GM18526 (cell line): ENCODE measurements at regions not wholly inside any gene's neighbourhood (a gene's known extent, or its start where the extent isn't known, plus 50 kb on each side); places are given as distances from the start of the nearest gene placed in this dataset.

Experiments used
- POLR2A ChIP-seq: IDR thresholded peaks from 3 replicates; pipeline ENCODE4 v1.6.1; 2011; ENCODE audit not compliant: insufficient read length; ENCODE audit errors: extremely low read depth

GRCh38 chr21:25300632-25301031, 306.6 kb downstream of the MRPL39 start:
- TF ChIP-seq POLR2A = no peak

- no peak for TF ChIP-seq POLR2A
Observed at GRCh38 chr21:25298512-25299491, 308.5 kb downstream of the MRPL39 start.

GRCh38 chr21:25297117-25297516, 310.2 kb downstream of the MRPL39 start:
- no peak for TF ChIP-seq POLR2A

- TF ChIP-seq POLR2A = no peak
Observed at GRCh38 chr21:25296252-25296651, 311.0 kb downstream of the MRPL39 start.

- TF ChIP-seq POLR2A = no peak
Observed at GRCh38 chr21:25292396-25292795, 314.9 kb downstream of the MRPL39 start.

GRCh38 chr21:25283720-25284119, 323.6 kb downstream of the MRPL39 start:
- TF ChIP-seq POLR2A = no peak

GRCh38 chr21:25281134-25281533, 326.1 kb downstream of the MRPL39 start:
- TF ChIP-seq POLR2A = no peak

GRCh38 chr21:25280061-25280460, 327.2 kb downstream of the MRPL39 start:
- TF ChIP-seq POLR2A = no peak

- no peak for TF ChIP-seq POLR2A
Observed at GRCh38 chr21:25273959-25274358, 333.3 kb downstream of the MRPL39 start.

GRCh38 chr21:25254491-25255174, 352.6 kb downstream of the MRPL39 start:
- TF ChIP-seq POLR2A = no peak

- no peak for TF ChIP-seq POLR2A
Observed at GRCh38 chr21:25246546-25246945, 360.7 kb downstream of the MRPL39 start.

- no peak for TF ChIP-seq POLR2A
Observed at GRCh38 chr21:25244735-25245134, 362.5 kb downstream of the MRPL39 start.

- TF ChIP-seq POLR2A = no peak
Observed at GRCh38 chr21:25243808-25244207, 363.5 kb downstream of the MRPL39 start.

- TF ChIP-seq POLR2A = no peak
Observed at GRCh38 chr21:25240974-25241373, 366.3 kb downstream of the MRPL39 start.

GRCh38 chr21:25234857-25235801, 372.2 kb downstream of the MRPL39 start:
- TF ChIP-seq POLR2A = no peak

- no peak for TF ChIP-seq POLR2A
Observed at GRCh38 chr21:25220954-25221353, 386.3 kb downstream of the MRPL39 start.

GRCh38 chr21:25220169-25220568, 387.1 kb downstream of the MRPL39 start:
- TF ChIP-seq POLR2A = no peak
